AG04450 (cell line): ENCODE measurements at regions not wholly inside any gene's neighbourhood (a gene's known extent, or its start where the extent isn't known, plus 50 kb on each side); places are given as distances from the start of the nearest gene placed in this dataset.

Experiments
- CTCF ChIA-PET: fragments of 300-600, 350-600 bp; formaldehyde crosslinking; extraction: SDS; loops from one replicate; lab custom pipeline; 2022; ENCODE audit warnings: antibody characterized with exemption, inconsistent platforms; lab: Charles Lee
- POLR2A ChIA-PET: fragments of 350-600 bp; formaldehyde crosslinking; extraction: SDS; loops from one replicate; lab custom pipeline; 2021; ENCODE audit warnings: antibody characterized with exemption, inconsistent platforms; lab: Yijun Ruan, JAX
- DNase-seq: peaks from one replicate; pipeline ENCODE4 v3.0.0-alpha.2; 2011; ENCODE audit warnings: low read depth, low spot score
- H3K27ac ChIP-seq: one replicate; pipeline ENCODE4 v1.5.1; 2012; ENCODE audit warnings: low read depth, low read length, control low read depth
- H3K27me3 ChIP-seq: one replicate; pipeline ENCODE4 v1.6.0; 2012; ENCODE audit warnings: low read length; ENCODE audit not compliant: control insufficient read depth, insufficient read depth
- H3K4me3 ChIP-seq: 2 replicates; pipeline ENCODE4 v1.5.1; 2011; ENCODE audit warnings: mild to moderate bottlenecking, low read depth, low read length, control low read depth
- H3K9me3 ChIP-seq: 2 replicates; pipeline ENCODE4 v1.5.1; 2012; ENCODE audit warnings: low read length; ENCODE audit not compliant: control insufficient read depth, insufficient read depth
- TF ChIP-seq, protein P1 (sequence below): IDR thresholded peaks from 2 replicates; pipeline ENCODE4 v1.5.1; 2011; ENCODE audit warnings: low read depth, low read length, control low read depth, inconsistent platforms

DNA sequence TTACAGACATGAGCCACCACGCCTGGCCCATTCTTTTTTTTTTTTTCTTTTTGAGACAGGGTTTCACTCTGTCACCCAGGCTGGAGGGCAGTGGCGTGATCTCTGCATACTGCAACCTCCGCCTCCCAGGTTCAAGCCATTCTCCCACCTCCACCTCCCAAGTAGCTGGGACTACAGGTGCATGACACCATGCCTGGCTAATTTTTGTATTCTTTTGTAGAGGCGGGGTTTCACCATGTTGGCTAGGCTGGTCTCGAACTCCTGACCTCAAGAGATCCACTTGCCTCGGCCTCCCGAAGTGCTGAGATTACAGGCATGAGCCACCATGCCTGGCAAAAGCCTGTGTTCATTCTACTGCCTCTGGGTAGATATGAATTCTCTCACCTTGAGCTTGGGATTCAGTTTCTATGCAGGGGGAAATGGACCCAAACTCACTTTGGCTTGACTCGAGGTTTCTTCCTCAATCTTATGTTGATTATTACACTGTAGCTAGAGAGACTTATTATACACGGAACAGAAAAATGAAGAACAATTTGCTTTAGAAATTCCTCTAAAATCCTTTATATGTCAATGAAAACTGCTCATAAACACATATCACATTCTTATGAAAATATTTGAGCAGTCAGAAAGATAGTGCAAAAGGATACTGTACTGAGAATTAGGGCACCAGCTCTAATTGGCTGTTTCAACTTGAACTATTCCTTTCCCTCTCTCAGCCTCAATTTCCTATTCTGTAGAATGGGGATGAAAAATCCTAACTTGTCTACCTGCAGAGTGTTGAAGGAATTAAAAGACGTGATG lies 252.3 kb downstream of the MYCN start:
- TF ChIP-seq, protein P1, sequence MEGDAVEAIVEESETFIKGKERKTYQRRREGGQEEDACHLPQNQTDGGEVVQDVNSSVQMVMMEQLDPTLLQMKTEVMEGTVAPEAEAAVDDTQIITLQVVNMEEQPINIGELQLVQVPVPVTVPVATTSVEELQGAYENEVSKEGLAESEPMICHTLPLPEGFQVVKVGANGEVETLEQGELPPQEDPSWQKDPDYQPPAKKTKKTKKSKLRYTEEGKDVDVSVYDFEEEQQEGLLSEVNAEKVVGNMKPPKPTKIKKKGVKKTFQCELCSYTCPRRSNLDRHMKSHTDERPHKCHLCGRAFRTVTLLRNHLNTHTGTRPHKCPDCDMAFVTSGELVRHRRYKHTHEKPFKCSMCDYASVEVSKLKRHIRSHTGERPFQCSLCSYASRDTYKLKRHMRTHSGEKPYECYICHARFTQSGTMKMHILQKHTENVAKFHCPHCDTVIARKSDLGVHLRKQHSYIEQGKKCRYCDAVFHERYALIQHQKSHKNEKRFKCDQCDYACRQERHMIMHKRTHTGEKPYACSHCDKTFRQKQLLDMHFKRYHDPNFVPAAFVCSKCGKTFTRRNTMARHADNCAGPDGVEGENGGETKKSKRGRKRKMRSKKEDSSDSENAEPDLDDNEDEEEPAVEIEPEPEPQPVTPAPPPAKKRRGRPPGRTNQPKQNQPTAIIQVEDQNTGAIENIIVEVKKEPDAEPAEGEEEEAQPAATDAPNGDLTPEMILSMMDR, result no peak
- DNase-seq, result no peak
- Histone ChIP-seq H3K27me3 (no peaks in the 10 kb centered on the region), H3K4me3 (no peak overlapping the region), H3K9me3 (peaks cover 51% of the 10 kb centered on the region), H3K27ac (no peak overlapping the region)
- CTCF ChIA-PET, result no interaction called here
- POLR2A ChIA-PET, result no interaction called here

DNA sequence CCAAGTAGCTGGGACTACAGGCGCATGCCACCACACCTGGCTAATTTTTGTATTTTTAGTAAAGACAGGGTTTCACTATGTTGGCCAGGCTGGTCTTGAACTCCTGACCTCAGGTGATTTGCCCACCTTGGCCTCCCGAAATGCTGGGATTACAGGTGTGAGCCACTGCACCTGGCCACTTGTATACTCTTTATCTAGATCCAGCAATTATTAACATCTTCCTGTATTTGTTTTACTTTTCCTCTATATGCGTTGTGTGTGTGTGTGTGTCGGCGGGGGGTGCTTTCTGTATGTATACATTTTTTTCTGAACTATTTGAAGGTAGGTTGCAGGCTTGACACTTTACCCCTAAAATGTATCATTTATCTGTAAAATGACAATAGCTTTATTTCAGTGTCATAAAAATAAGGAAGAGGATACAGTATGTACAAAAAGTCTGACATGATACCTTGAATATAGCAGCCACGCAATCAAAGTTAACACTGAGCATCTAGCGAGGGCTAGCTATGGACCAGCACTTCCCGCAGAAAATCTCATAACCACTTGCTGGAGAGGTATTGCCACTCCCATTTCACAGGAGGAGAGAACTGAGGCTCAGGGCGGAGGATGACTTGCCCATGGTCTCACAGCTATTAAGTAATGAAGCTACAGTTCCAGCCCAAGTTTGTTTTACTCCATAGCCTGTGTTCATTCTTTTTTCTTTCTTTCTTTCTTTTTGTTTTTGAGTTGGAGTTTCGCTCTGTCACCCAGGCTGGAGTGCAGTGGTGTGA lies 251.3 kb downstream of the MYCN start:
- Histone ChIP-seq H3K27me3 (no peaks in the 10 kb centered on the region), H3K4me3 (no peak overlapping the region), H3K27ac (no peak overlapping the region), H3K9me3 (peaks cover 42% of the 10 kb centered on the region)
- POLR2A ChIA-PET, result no interaction called here
- CTCF ChIA-PET, result no interaction called here
- TF ChIP-seq, protein P1, result no peak
- no peak for DNase-seq

DNA sequence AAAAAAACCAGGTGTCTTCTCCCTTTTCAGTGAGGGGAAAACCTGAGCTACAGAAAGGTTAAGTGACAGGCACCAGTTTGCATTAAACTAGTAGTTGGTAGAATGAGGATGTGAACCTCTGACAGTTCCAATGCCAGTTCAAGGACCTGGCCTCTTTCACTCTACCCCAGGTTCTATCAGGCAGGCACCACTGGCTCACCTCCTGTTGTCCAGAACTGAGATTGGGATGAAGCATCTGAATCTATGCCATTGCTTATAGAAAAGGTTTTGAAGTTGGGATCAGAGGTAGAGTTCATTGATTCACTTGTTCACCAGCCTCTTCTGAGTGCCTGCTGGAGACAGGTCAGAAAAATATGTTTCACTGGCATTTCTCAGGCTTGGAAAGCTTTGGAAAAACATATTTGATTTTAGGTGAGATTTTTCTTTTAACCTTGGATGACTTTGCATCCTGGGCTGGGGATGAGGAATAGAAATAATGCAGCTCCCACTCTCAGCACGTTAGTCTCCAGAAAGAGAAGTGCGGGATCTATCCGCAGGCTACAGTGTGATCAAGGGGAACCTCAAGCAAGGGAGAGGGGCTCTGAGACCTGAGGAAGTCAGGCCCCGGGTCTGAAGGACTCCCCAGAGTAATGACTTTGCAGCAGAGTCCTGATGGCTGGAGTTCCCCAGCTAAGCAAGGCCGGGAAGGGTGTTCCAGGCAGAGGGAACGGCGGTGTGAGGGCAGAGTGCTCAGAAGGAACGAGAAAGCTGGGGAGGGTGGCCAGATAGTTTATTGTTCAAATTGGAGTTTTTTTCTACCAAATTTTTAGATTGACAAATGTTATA lies 250.3 kb downstream of the MYCN start:
- Histone ChIP-seq H3K27ac (no peak overlapping the region), H3K9me3 (peaks cover 42% of the 10 kb centered on the region), H3K27me3 (no peaks in the 10 kb centered on the region), H3K4me3 (no peak overlapping the region)
- POLR2A ChIA-PET, result no interaction called here
- TF ChIP-seq, protein P1, result no peak
- CTCF ChIA-PET, result no interaction called here
- no peak for DNase-seq

DNA sequence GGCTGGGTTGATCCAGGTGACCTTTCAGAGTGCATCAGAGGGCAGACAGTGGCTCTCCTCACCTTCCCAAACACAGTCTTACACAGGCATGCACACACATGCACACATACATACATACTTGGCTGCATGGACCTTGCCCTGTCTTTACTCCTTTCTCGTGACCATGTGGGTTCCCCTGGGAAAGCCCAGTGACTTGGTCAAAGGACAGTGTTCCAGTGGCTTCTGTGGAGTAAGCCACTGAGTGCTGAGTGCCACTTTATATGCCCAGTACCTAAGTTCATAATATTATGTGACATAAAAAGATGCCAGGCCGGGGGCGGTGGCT lies 249.4 kb downstream of the MYCN start:
- no peak for DNase-seq
- ChIA-PET POLR2A (no interaction called here), CTCF (no interaction called here)
- Histone ChIP-seq H3K4me3 (no peak overlapping the region), H3K9me3 (peaks cover 49% of the 10 kb centered on the region), H3K27ac (no peak overlapping the region), H3K27me3 (no peaks in the 10 kb centered on the region)
- TF ChIP-seq, protein P1, result no peak
